Fibroblast of pulmonary artery (primary cell): ENCODE measurements at regions not wholly inside any gene's neighbourhood (a gene's known extent, or its start where the extent isn't known, plus 50 kb on each side); places are given as distances from the start of the nearest gene placed in this dataset.

ENCODE experiments used
- DNase-seq: peaks from one replicate; pipeline ENCODE4 v3.0.0-alpha.2; 2010; ENCODE audit warnings: low read depth
- H3K4me3 ChIP-seq: replicated peaks from 2 replicates; pipeline ENCODE4 v1.5.1; 2011; ENCODE audit warnings: low read depth, mild to moderate bottlenecking, control low read depth, low read length, moderate library complexity
- CTCF ChIP-seq: IDR thresholded peaks from 2 replicates; pipeline ENCODE4 v1.5.1; 2011; ENCODE audit warnings: mild to moderate bottlenecking, control low read depth, low read length, inconsistent platforms; ENCODE audit errors: missing control alignments

DNA sequence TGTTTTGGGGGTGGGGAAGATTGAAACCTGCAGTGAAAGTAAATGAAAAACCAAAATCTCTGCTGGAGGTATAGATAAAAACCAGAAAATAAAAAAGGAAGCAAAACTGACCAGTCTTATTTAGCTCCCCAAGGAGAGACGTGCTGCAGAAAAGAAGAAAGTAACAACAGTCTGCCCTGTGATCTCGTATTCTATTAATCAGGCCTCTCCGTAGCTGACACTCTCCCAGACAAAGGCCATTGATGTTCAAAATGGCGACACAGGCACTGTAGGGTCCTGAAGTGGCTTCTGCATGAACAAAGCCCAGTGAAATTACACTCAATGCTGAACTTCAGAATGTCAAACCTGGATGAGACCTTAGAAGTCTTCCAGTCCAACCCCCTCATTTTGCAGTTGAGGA lies 106.6 kb downstream of the NXPE2 start:
- TF ChIP-seq CTCF: no peak
- no peak for DNase-seq
- H3K4me3 ChIP-seq: no peak overlapping the region

- TF ChIP-seq CTCF: no peak
- no peak overlapping the region for H3K4me3 ChIP-seq
- no peak for DNase-seq
Measured at GRCh38 chr11:114785820-114786219, 107.5 kb downstream of the NXPE2 start.

- H3K4me3 ChIP-seq: no peak overlapping the region
- DNase-seq: no peak
- no peak for TF ChIP-seq CTCF
Measured at GRCh38 chr11:114787126-114787525, 108.8 kb downstream of the NXPE2 start.

DNA sequence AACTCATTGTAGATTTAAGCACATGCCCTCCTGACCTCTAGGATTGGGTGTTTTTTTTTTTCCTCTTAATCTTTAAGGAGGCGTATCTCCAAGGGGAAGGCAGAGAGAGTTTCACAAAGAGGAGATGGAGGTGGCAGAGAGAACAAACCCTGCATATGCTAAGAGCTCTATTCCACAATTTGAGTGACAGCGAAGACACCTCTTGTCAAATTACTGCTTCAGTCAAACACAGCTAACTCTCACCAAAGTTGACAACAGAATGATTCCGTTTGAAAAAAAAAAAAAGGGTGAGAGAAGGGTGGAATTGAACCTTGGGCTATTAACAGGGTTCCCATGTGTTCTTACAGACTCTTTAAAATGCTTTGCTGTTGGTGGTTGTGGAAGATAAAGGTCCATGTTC lies 112.6 kb downstream of the NXPE2 start:
- no peak for DNase-seq
- H3K4me3 ChIP-seq: no peak overlapping the region
- TF ChIP-seq CTCF: no peak

DNA sequence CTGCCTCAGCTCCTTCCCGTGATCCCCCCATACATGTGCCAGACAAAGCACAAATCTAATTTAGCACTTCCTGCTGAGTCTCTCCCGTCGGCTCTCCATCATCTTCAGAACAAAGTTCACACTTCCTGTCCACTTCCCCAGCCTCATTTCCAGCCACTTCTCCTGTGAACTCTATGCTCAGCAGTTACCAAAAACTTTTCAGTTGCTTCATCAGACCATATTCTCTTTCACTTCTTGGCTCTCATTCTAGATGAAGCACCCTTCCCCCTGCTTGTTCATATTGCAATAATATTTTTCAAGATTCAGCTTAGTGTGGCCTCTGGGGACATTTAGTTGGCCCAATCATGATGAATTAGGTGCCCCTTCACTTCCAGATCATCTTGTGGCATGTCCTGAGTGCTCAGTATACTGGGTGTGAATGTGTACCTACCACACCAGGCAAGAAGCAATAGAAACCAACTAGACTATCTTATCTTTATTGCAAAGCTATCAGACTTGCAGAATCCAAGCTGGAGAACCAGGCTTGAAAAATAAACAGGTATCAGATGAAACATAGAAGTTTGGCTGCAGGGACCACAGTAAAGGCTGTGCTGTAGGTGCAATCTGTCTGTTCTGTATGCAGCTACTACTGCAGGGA lies 115.8 kb downstream of the NXPE2 start:
- TF ChIP-seq CTCF: no peak
- no peak overlapping the region for H3K4me3 ChIP-seq
- no peak for DNase-seq

GRCh38 chr11:114796954-114797721 lies 118.8 kb downstream of the NXPE2 start:
- no peak for DNase-seq
- no peak for TF ChIP-seq CTCF
- H3K4me3 ChIP-seq: no peak overlapping the region

DNA sequence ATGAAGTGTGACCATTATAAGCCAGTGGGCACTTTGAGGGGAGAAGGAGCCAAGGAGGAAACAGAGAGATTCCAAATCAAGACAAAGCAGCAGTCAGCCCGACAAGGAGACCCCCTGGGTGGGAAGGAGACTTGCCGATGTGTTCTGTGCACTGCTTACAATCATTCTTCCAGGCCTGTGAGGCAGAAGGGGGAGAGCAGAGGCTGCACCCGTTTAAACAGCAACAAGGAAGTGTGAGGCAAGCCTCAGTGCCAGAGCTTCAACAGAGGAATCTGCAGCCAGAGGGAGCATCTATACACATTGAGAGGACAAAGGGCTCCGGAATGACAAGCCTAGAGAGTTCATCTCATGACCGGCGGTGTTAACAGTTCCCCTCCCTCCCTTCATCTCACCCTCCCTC lies 121.1 kb downstream of the NXPE2 start:
- DNase-seq: no peak
- TF ChIP-seq CTCF: no peak
- H3K4me3 ChIP-seq: no peak overlapping the region
